ENCODE measurements at regions not wholly inside any gene's neighbourhood (a gene's known extent, or its start where the extent isn't known, plus 50 kb on each side); places are given as distances from the start of the nearest gene placed in this dataset.
"Not testable (repeated sequence)": the region's sequence is repeated elsewhere in the genome, so short reads cannot be mapped to it uniquely, and the experiment has no call there.

DNA sequence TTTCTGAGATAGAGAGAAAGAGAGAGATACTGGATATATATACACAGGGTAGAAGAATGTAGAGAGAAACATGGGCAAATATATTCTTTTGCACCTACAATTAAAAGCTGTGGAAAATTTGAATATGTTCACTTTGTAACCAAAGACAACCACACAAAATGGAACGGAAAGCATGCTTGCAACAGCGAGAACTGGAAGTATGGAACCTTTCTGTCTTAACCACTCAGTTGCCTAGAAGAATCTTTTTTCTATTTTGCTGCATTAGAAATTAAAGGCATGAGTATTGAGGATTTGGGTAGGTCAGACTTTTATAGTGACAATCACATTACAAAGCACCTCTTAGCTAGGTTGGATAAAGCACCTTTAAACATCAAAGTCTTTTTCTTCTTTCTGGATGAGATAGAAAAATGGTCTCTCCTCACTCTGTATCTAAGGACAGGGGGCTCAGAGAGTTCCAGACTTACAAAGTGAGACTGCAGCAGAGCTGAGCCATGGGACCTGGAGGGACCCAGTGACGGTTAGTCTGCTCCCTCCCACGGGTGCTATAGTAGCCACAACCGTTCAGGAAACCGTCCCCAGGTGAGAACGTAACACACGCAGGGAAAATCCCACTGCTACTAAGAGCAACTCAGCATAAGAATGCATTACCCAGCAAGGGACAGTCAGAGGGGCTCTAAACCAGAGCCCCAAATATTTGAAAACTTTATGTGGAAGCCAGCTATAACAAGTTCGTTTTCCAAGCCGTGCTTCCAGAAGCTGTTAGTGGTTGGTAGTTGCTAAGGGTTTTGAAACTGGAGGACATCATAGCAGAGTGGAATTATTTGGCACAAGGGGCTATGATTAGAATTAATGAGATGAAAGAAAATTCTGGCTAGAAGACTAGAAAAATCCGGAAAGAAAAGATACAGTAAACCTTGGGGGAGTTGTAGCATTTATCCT lies 97.1 kb downstream of the DAD1 start:
- whole genome bisulfite sequencing (ENCODE audit: insufficient coverage, insufficient read length): no CpG with 5 or more reads among the region's 11 CpGs
- H3K9me3 ChIP-seq (ENCODE audit: control insufficient read depth, insufficient read depth, low read length): no peaks in the 10 kb centered on the region
- no peak overlapping the region for H3K27ac ChIP-seq (ENCODE audit: low read length)
- H3K4me3 ChIP-seq (ENCODE audit: low read length): no peak overlapping the region
- H3K27me3 ChIP-seq (ENCODE audit: control insufficient read depth, insufficient read depth, low read length): no peaks in the 10 kb centered on the region
- no peak for DNase-seq (ENCODE audit: low read depth, low spot score)
- H3K4me1 ChIP-seq (ENCODE audit: control insufficient read depth, insufficient read depth, low read length): 0 out of 2 replicates have a peak, but pooled peaks cover 2% of the 10 kb centered on the region
- H3K36me3 ChIP-seq (ENCODE audit: control insufficient read depth, insufficient read depth, low read length): no peaks in the 10 kb centered on the region

DNA sequence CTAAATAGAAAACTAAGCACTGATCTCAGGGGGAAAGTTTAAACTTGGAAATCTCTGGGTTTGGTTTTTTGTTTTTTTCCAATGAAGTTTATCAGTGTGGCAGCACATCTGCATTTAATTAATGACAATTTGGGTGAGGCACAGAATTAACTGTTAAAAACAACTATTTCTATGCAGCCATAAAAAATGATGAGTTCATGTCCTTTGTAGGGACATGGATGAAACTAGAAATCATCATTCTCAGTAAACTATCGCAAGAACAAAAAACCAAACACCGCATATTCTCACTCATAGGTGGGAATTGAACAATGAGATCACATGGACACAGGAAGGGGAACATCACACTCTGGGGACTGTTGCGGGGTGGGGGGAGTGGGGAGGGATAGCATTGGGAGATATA lies 98.0 kb downstream of the DAD1 start:
- not testable (repeated sequence) for H3K9me3 ChIP-seq (ENCODE audit: control insufficient read depth, insufficient read depth, low read length); H3K27ac ChIP-seq (ENCODE audit: low read length); H3K4me1 ChIP-seq (ENCODE audit: control insufficient read depth, insufficient read depth, low read length); H3K27me3 ChIP-seq (ENCODE audit: control insufficient read depth, insufficient read depth, low read length); DNase-seq (ENCODE audit: low read depth, low spot score); H3K36me3 ChIP-seq (ENCODE audit: control insufficient read depth, insufficient read depth, low read length); H3K4me3 ChIP-seq (ENCODE audit: low read length)
- WGBS (ENCODE audit: insufficient coverage, insufficient read length): no CpG with 5 or more reads among the region's 3 CpGs

DNA sequence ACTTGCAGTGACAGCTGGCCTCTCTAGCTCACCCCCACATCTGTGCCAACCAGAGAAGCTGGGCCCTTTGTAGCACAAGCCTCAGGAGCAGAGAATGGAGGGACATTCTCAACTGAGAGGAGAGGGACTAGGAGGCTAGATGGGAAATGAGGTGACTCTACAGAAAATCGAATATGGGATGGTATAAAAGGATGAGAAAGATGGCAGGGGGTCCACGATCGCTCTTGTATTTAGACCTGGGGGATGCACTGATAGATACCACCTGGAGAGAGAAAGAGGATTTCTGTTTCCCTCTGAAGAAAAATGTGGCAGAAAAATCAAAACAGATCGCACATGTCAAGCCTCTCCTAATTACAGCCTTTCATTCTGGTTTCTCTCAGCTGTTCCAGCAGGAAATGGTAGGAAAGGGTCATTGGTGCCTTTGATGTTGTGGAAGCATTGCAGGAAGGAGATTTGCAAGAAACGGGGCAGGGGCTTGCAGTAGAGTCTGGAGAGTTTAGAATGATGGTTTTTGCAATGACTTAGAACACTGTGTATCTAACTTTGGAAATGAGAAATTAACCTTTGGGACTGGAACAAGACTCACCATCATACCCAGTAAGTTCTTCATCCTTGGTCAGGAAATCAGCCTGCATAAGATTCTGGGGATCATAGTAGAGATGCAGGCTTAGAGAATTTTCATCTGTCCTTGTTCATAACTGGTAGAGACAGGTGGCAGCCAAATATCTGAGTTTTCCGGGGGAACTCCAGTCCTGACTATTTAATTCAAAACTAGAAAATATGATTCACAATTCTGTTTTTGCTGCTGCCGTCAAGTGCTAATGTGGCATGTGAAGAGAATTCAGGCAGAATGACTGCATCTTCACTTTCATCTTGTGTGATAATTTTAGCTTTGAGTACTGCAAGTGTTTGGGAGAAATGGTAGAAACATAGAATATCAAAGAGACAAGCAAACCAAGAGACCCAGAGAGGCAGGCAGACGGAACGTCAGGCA lies 98.8 kb downstream of the DAD1 start:
- H3K9me3 ChIP-seq (ENCODE audit: control insufficient read depth, insufficient read depth, low read length): no peaks in the 10 kb centered on the region
- DNase-seq (ENCODE audit: low read depth, low spot score): no peak
- WGBS (ENCODE audit: insufficient coverage, insufficient read length): no CpG with 5 or more reads among the region's 9 CpGs
- no peaks in the 10 kb centered on the region for H3K27me3 ChIP-seq (ENCODE audit: control insufficient read depth, insufficient read depth, low read length)
- no peak overlapping the region for H3K27ac ChIP-seq (ENCODE audit: low read length)
- H3K36me3 ChIP-seq (ENCODE audit: control insufficient read depth, insufficient read depth, low read length): no peaks in the 10 kb centered on the region
- H3K4me1 ChIP-seq (ENCODE audit: control insufficient read depth, insufficient read depth, low read length): 0 out of 2 replicates have a peak, but pooled peaks cover 2% of the 10 kb centered on the region
- H3K4me3 ChIP-seq (ENCODE audit: low read length): no peak overlapping the region

DNA sequence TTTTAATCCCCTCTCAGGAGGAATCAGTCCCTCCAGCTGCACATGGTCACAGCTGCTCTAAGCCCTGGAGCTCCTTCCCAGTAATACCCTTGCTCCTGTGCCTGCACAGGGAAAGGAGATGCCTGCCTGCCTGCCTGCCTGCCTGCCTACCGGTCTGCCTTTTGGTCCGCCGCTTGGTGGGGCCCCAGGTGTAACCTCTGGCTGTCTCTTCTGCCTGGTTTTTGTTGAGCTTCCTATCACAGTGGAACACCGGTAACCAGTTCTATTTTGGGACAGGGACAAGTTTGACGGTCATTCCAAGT lies 99.8 kb downstream of the DAD1 start:
- no CpG with 5 or more reads among the region's 5 CpGs for WGBS (ENCODE audit: insufficient coverage, insufficient read length)
- H3K27ac ChIP-seq (ENCODE audit: low read length): no peak overlapping the region
- H3K27me3 ChIP-seq (ENCODE audit: control insufficient read depth, insufficient read depth, low read length): no peaks in the 10 kb centered on the region
- no peaks in the 10 kb centered on the region for H3K9me3 ChIP-seq (ENCODE audit: control insufficient read depth, insufficient read depth, low read length)
- H3K36me3 ChIP-seq (ENCODE audit: control insufficient read depth, insufficient read depth, low read length): no peaks in the 10 kb centered on the region
- no peak for DNase-seq (ENCODE audit: low read depth, low spot score)
- no peak overlapping the region for H3K4me3 ChIP-seq (ENCODE audit: low read length)
- 0 out of 2 replicates have a peak, but pooled peaks cover 2% of the 10 kb centered on the region for H3K4me1 ChIP-seq (ENCODE audit: control insufficient read depth, insufficient read depth, low read length)

DNA sequence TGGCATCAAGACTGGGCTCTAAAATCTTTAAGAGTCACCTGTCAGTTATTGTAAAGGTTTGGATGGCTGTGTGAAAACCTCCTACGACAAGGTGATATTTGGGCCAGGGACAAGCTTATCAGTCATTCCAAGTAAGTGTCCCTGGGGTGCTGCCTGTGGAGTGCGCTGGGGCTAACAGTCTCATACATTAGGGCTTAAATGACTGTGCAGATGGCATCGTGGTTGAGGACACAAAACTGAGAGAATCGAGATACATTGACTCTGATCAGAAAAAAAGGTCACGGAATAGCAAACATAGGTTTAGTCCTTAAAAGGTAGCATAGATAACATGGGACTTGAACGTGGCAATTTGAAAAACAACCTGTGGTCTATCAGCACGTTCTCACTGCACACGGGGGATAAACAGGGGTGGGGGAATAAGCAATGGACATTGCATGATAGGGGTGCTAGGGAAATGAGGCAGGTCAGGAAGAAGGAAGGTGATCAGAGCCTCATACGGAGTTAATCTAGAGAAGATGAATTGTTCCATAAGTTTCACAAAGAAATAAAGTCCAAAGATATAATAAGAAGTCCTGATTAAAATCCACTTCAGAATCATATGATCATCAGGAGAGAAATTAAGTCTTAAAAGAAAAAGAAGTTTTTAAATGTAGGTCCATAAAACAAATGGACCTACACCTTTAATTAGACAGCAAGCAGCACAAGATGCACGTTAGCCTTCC lies 100.3 kb downstream of the DAD1 start:
- no peaks in the 10 kb centered on the region for H3K9me3 ChIP-seq (ENCODE audit: control insufficient read depth, insufficient read depth, low read length)
- no peak overlapping the region for H3K27ac ChIP-seq (ENCODE audit: low read length)
- DNase-seq (ENCODE audit: low read depth, low spot score): no peak
- no peak overlapping the region for H3K4me3 ChIP-seq (ENCODE audit: low read length)
- no CpG with 5 or more reads among the region's 10 CpGs for WGBS (ENCODE audit: insufficient coverage, insufficient read length)
- H3K36me3 ChIP-seq (ENCODE audit: control insufficient read depth, insufficient read depth, low read length): no peaks in the 10 kb centered on the region
- 0 out of 2 replicates have a peak, but pooled peaks cover 2% of the 10 kb centered on the region for H3K4me1 ChIP-seq (ENCODE audit: control insufficient read depth, insufficient read depth, low read length)
- no peaks in the 10 kb centered on the region for H3K27me3 ChIP-seq (ENCODE audit: control insufficient read depth, insufficient read depth, low read length)

GRCh38 chr14:22487941-22488340 lies 101.1 kb downstream of the DAD1 start:
- WGBS (ENCODE audit: insufficient coverage, insufficient read length): no CpG with 5 or more reads among the region's 1 CpG
- Histone ChIP-seq H3K4me1 (ENCODE audit: control insufficient read depth, insufficient read depth, low read length) (0 out of 2 replicates have a peak, but pooled peaks cover 2% of the 10 kb centered on the region), H3K27me3 (ENCODE audit: control insufficient read depth, insufficient read depth, low read length) (no peaks in the 10 kb centered on the region), H3K27ac (ENCODE audit: low read length) (no peak overlapping the region), H3K4me3 (ENCODE audit: low read length) (no peak overlapping the region), H3K36me3 (ENCODE audit: control insufficient read depth, insufficient read depth, low read length) (no peaks in the 10 kb centered on the region), H3K9me3 (ENCODE audit: control insufficient read depth, insufficient read depth, low read length) (no peaks in the 10 kb centered on the region)
- DNase-seq (ENCODE audit: low read depth, low spot score): no peak

- Histone ChIP-seq H3K36me3 (ENCODE audit: control insufficient read depth, insufficient read depth, low read length) (no peaks in the 10 kb centered on the region), H3K9me3 (ENCODE audit: control insufficient read depth, insufficient read depth, low read length) (no peaks in the 10 kb centered on the region), H3K4me1 (ENCODE audit: control insufficient read depth, insufficient read depth, low read length) (0 out of 2 replicates have a peak, but pooled peaks cover 2% of the 10 kb centered on the region), H3K27me3 (ENCODE audit: control insufficient read depth, insufficient read depth, low read length) (no peaks in the 10 kb centered on the region), H3K4me3 (ENCODE audit: low read length) (no peak overlapping the region), H3K27ac (ENCODE audit: low read length) (no peak overlapping the region)
- no CpG with 5 or more reads among the region's 1 CpG for WGBS (ENCODE audit: insufficient coverage, insufficient read length)
- DNase-seq (ENCODE audit: low read depth, low spot score): no peak
These were observed 101.6 kb downstream of the DAD1 start for GRCh38 chr14:22487401-22487800.

DNA sequence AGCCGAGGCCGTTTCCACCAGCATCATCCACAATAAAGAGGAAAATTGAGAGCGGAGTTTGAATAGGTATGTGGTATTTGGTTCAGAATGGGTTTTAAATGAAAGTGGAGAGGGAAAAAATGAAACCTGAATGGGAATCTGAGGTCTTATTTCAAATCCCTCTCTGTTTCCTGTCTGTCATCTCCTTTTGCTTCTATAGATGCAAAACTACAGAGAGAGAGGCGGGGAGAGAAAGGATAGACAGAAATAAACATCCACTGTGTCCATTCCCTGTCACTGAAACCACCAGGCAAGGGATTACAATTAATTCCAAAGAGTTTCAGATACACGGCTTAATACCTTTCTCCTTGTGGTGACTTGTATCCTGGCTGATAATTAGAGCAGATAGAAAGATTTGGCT lies 102.3 kb downstream of the DAD1 start:
- peaks cover 1% of the 10 kb centered on the region; the same call in 1 of the 2 replicates for H3K4me1 ChIP-seq (ENCODE audit: control insufficient read depth, insufficient read depth, low read length)
- H3K9me3 ChIP-seq (ENCODE audit: control insufficient read depth, insufficient read depth, low read length): no peaks in the 10 kb centered on the region
- 100% methylated on average over 1 of the region's 5 CpGs for WGBS (ENCODE audit: insufficient coverage, insufficient read length)
- no peak overlapping the region for H3K27ac ChIP-seq (ENCODE audit: low read length)
- no peaks in the 10 kb centered on the region for H3K27me3 ChIP-seq (ENCODE audit: control insufficient read depth, insufficient read depth, low read length)
- no peak for DNase-seq (ENCODE audit: low read depth, low spot score)
- H3K4me3 ChIP-seq (ENCODE audit: low read length): no peak overlapping the region
- no peaks in the 10 kb centered on the region for H3K36me3 ChIP-seq (ENCODE audit: control insufficient read depth, insufficient read depth, low read length)

DNA sequence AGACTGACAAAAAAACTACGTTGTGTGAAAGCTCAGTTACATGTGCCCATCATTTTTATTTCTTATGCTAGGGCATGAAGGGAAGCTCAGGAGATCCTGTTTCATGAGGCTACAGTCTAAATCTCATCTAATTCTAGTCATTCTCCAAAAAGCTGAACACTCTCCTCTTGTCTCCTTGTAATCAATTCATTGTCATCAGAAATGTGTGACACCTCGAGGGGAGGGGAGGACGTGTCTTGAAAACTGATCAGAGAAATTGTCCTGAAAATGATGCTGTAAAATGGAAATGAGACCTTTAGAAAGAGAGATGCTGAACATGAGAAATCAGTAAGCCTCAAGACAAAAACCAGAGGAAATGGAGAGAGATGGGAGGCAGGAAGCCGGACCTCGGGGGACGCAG lies 103.4 kb downstream of the DAD1 start:
- Histone ChIP-seq H3K4me1 (ENCODE audit: control insufficient read depth, insufficient read depth, low read length) (peaks cover 1% of the 10 kb centered on the region; the same call in 1 of the 2 replicates), H3K9me3 (ENCODE audit: control insufficient read depth, insufficient read depth, low read length) (no peaks in the 10 kb centered on the region), H3K36me3 (ENCODE audit: control insufficient read depth, insufficient read depth, low read length) (no peaks in the 10 kb centered on the region), H3K4me3 (ENCODE audit: low read length) (no peak overlapping the region), H3K27ac (ENCODE audit: low read length) (no peak overlapping the region), H3K27me3 (ENCODE audit: control insufficient read depth, insufficient read depth, low read length) (no peaks in the 10 kb centered on the region)
- WGBS (ENCODE audit: insufficient coverage, insufficient read length): no CpG with 5 or more reads among the region's 6 CpGs
- DNase-seq (ENCODE audit: low read depth, low spot score): no peak

- peaks cover 1% of the 10 kb centered on the region; the same call in 1 of the 2 replicates for H3K4me1 ChIP-seq (ENCODE audit: control insufficient read depth, insufficient read depth, low read length)
- no peak overlapping the region for H3K4me3 ChIP-seq (ENCODE audit: low read length)
- no CpG with 5 or more reads among the region's 1 CpG for WGBS (ENCODE audit: insufficient coverage, insufficient read length)
- H3K27me3 ChIP-seq (ENCODE audit: control insufficient read depth, insufficient read depth, low read length): no peaks in the 10 kb centered on the region
- DNase-seq (ENCODE audit: low read depth, low spot score): no peak
- no peak overlapping the region for H3K27ac ChIP-seq (ENCODE audit: low read length)
- H3K36me3 ChIP-seq (ENCODE audit: control insufficient read depth, insufficient read depth, low read length): no peaks in the 10 kb centered on the region
- no peaks in the 10 kb centered on the region for H3K9me3 ChIP-seq (ENCODE audit: control insufficient read depth, insufficient read depth, low read length)
These were observed 103.8 kb downstream of the DAD1 start for GRCh38 chr14:22485178-22485577.

All from iPS DF 6.9 (cell line).